Right atrium auricular region (tissue), 2 donors: ENCODE measurements at regions not wholly inside any gene's neighbourhood (a gene's known extent, or its start where the extent isn't known, plus 50 kb on each side); places are given as distances from the start of the nearest gene placed in this dataset.

Source experiments
- DNase-seq: peaks from one replicate; pipeline ENCODE4 v3.0.0-alpha.2; 2019; ENCODE audit warnings: low spot score
- H3K27ac ChIP-seq, 2 donors: fragments of 200-600 bp; sonication (generic); 1 replicate in 1 of 2; 2 replicates in 1 of 2; pipeline ENCODE4 v1.5.1; 2016 to 2019
- H3K27me3 ChIP-seq, 2 donors: fragments of 200-600 bp; sonication (generic); one replicate each; pipeline versions ENCODE4 v1.5.1 to v1.6.0; 2017 to 2019
- H3K36me3 ChIP-seq: fragments of 200-600 bp; sonication (generic); one replicate; pipeline ENCODE4 v1.5.1; 2016
- H3K4me1 ChIP-seq, 2 donors: fragments of 200-600 bp; sonication (generic); one replicate each; pipeline versions ENCODE4 v1.5.1 to v1.6.0; 2017 to 2019
- H3K4me3 ChIP-seq, 2 donors: fragments of 200-600 bp; sonication (generic); 1 replicate in 1 of 2; 2 replicates in 1 of 2; pipeline ENCODE4 v1.5.1; 2017 to 2019; ENCODE audit warnings: mild to moderate bottlenecking in 1 of 2, moderate library complexity in 1 of 2
- H3K9me3 ChIP-seq, 2 donors: fragments of 200-600 bp; sonication (generic); one replicate each; pipeline ENCODE4 v1.5.1; 2019
- CTCF ChIP-seq, 2 donors: fragments of 200-600 bp; sonication (generic); IDR thresholded peaks; one replicate each; pipeline ENCODE4 v1.5.1; 2019; ENCODE audit warnings: antibody characterized with exemption in 2 of 2

- no peak for TF ChIP-seq CTCF (IDR thresholded peaks at IDR 0.05)
- Histone ChIP-seq H3K4me3 (no peak overlapping the region), H3K27ac (no peak overlapping the region), H3K36me3 (no peaks in the 10 kb centered on the region), H3K4me1 (no peaks in the 10 kb centered on the region), H3K9me3 (no peaks in the 10 kb centered on the region), H3K27me3 (no peaks in the 10 kb centered on the region)
- no peak for DNase-seq
Measured at GRCh38 chr3:132840201-132840700, 118.0 kb upstream of the NPHP3 start.

- H3K9me3 ChIP-seq: no peaks in the 10 kb centered on the region
- TF ChIP-seq CTCF (IDR thresholded peaks at IDR 0.05): no peak
- H3K4me3 ChIP-seq: no peak overlapping the region
- DNase-seq: no peak
- H3K36me3 ChIP-seq: no peaks in the 10 kb centered on the region
- no peaks in the 10 kb centered on the region for H3K27me3 ChIP-seq
- H3K4me1 ChIP-seq: no peaks in the 10 kb centered on the region
- H3K27ac ChIP-seq: no peak overlapping the region
Measured at GRCh38 chr3:132838477-132838876, 116.3 kb upstream of the NPHP3 start.

GRCh38 chr3:132837615-132838014 lies 115.4 kb upstream of the NPHP3 start:
- Histone ChIP-seq H3K4me1 (no peaks in the 10 kb centered on the region), H3K36me3 (no peaks in the 10 kb centered on the region)
- no peak for TF ChIP-seq CTCF (IDR thresholded peaks at IDR 0.05)

GRCh38 chr3:132834356-132834755 lies 112.1 kb upstream of the NPHP3 start:
- H3K4me3 ChIP-seq: no peak overlapping the region
- no peak for TF ChIP-seq CTCF (IDR thresholded peaks at IDR 0.05)
- H3K4me1 ChIP-seq: no peaks in the 10 kb centered on the region
- no peak overlapping the region for H3K27ac ChIP-seq
- no peaks in the 10 kb centered on the region for H3K9me3 ChIP-seq
- no peaks in the 10 kb centered on the region for H3K36me3 ChIP-seq
- H3K27me3 ChIP-seq: no peaks in the 10 kb centered on the region
- DNase-seq: no peak

More at GRCh38 chr3:132837615-132838014, 115.4 kb upstream of the NPHP3 start:
- no peaks in the 10 kb centered on the region for H3K9me3 ChIP-seq
- H3K27me3 ChIP-seq: no peaks in the 10 kb centered on the region
- no peak for DNase-seq
- H3K27ac ChIP-seq: no peak overlapping the region
- H3K4me3 ChIP-seq: no peak overlapping the region

- H3K4me3 ChIP-seq: no peak overlapping the region
- no peaks in the 10 kb centered on the region for H3K36me3 ChIP-seq
- H3K27me3 ChIP-seq: no peaks in the 10 kb centered on the region
- no peak for DNase-seq
- H3K27ac ChIP-seq: no peak overlapping the region
- TF ChIP-seq CTCF (IDR thresholded peaks at IDR 0.05): no peak
- no peaks in the 10 kb centered on the region for H3K9me3 ChIP-seq
- H3K4me1 ChIP-seq: no peaks in the 10 kb centered on the region
Measured at GRCh38 chr3:132829101-132829500, 106.9 kb upstream of the NPHP3 start.

GRCh38 chr3:132822837-132823236 lies 100.6 kb upstream of the NPHP3 start:
- Histone ChIP-seq H3K27me3 (no peaks in the 10 kb centered on the region), H3K4me1 (peaks cover 0 to 6% of the 10 kb centered on the region in 2 donors), H3K36me3 (no peaks in the 10 kb centered on the region), H3K27ac (peak overlapping the region in 1 of 2 donors; percentile 12), H3K9me3 (no peaks in the 10 kb centered on the region), H3K4me3 (no peak overlapping the region)
- TF ChIP-seq CTCF (IDR thresholded peaks at IDR 0.05): no peak
- no peak for DNase-seq
